MG63 (cell line): ENCODE measurements at regions not wholly inside any gene's neighbourhood (a gene's known extent, or its start where the extent isn't known, plus 50 kb on each side); places are given as distances from the start of the nearest gene placed in this dataset.
"Not testable (repeated sequence)": the region's sequence is repeated elsewhere in the genome, so short reads cannot be mapped to it uniquely, and the experiment has no call there.

ENCODE experiments used
- DNase-seq: peaks from one replicate; pipeline ENCODE4 v3.0.0-alpha.2; 2020
- H3K27me3 ChIP-seq: fragments of 250-450 bp; sonication (Bioruptor Pico); 2 replicates; pipeline ENCODE4 v1.5.1; 2020; ENCODE audit warnings: mild to moderate bottlenecking, moderate library complexity
- H3K36me3 ChIP-seq: fragments of 250-450 bp; sonication (Bioruptor Pico); 2 replicates; pipeline ENCODE4 v1.5.1; 2020; ENCODE audit warnings: mild to moderate bottlenecking, moderate library complexity
- H3K4me3 ChIP-seq: fragments of 250-450 bp; sonication (Bioruptor Pico); 2 replicates; pipeline ENCODE4 v1.5.1; 2020; ENCODE audit warnings: mild to moderate bottlenecking, moderate library complexity
- H3K9me3 ChIP-seq: fragments of 250-450 bp; sonication (Bioruptor Pico); 2 replicates; pipeline ENCODE4 v1.5.1; 2020; ENCODE audit warnings: mild to moderate bottlenecking, moderate library complexity

DNA sequence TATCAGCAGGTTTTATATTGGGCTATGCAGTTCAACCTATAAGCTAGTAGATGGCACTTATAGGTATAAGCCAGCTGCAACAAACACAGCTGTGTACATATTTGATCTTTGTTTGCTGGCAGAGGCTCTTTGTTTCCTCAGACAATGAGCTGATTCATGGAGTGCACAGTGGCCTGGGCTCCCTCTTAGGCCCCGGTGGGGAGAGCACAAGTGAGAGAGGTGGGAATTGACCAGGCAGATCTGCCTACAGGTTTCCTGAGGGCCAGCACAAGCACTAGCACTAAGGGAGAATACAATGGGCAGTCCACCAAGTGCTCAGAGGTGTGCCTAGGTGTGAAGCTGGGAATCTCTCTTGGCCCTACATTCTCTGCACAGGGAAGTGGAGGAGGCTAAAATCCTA lies 1390.7 kb downstream of the SLITRK5 start:
- Histone ChIP-seq H3K27me3 (no peaks in the 10 kb centered on the region), H3K9me3 (no peaks in the 10 kb centered on the region), H3K36me3 (no peaks in the 10 kb centered on the region), H3K4me3 (no peak overlapping the region)
- no peak for DNase-seq

DNA sequence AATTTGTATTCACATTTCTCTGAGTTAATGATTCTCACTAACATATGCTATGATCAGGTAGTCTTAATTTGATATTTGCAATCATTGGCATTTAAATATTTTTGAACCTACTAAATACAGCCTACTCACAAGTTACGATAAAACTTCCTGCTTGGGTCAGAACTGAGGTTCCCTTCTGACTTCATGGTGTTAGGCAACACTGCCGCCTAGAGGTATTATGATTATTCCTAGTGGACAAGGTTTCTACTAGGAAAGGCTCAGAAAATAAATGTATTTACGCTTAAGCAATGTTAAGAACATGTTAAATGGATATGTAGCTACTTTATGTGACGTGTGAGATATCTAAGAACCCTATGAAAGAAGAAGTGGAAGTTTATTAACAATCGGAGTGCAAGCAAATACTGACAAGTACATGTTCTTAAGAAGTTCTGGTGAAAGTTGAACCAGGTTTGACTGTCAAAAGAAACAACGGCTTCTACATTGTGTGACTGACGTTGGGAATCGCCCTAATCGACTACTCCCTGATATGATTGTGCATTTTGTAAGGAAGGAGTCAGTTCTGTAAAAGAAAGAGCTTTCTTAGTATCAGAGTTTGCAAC lies 1395.8 kb downstream of the SLITRK5 start:
- Histone ChIP-seq H3K36me3 (no peaks in the 10 kb centered on the region), H3K4me3 (no peak overlapping the region), H3K27me3 (no peaks in the 10 kb centered on the region), H3K9me3 (no peaks in the 10 kb centered on the region)
- no peak for DNase-seq

DNA sequence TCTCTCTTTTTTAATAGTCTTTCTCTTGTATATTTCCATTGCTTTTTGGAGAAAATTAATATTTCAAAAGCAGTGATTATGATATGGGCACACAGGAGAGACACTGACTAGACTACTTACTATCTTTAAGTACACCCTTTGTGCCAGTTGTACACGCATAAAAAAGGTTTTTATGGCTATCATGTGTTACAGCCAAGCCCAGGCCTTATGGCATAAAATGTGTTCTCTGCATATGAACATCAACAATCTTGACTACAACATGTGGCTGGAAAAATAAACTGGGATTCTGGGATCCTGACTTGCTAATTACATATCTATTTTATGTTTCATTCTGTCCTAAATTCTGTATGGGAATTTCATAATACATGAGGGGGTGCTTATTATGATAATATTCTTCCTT lies 1401.8 kb downstream of the SLITRK5 start:
- H3K9me3 ChIP-seq, result no peaks in the 10 kb centered on the region
- no peaks in the 10 kb centered on the region for H3K36me3 ChIP-seq
- no peak overlapping the region for H3K4me3 ChIP-seq
- no peak for DNase-seq
- no peaks in the 10 kb centered on the region for H3K27me3 ChIP-seq

DNA sequence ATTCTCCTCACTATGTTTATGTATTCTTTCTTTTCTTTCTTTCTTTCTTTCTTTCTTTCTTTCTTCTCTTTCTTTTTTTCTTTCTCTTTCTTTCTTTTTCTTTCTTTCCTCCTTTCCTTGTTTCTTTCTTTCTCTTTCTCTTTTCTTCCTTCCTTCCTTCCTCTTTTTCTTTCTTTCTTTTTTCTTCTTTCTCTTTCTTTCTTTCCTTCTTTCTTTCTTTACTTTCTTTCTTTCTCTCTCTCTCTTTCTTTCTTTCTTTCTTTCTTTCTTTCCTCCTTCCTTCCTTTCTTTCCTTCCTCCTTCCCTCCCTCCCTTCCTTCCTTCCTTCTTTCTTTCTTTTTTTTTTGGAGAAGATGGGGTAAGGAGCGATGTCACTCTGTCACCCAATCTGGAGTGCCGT lies 1405.5 kb downstream of the SLITRK5 start:
- DNase-seq, result no peak
- Histone ChIP-seq H3K27me3 (no peaks in the 10 kb centered on the region), H3K9me3 (no peaks in the 10 kb centered on the region), H3K4me3 (no peak overlapping the region), H3K36me3 (no peaks in the 10 kb centered on the region)

DNA sequence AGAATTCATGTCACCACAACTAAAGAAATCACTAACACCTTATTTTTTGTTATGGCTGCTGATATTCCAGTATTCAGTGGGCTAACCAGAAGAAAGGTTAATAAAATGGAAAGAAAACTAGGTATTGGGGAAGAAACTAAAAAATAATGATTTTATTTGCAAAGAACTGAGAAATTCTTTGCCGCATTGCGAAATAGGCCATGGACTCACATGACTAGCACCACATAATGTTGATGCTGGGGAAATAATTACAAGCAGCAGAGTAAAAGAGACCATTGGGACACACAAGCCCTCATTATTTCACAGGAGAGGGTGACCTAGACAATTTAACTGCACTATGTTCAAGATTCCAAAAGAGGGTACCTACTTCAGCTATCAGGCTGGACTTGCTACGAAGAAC lies 1411.5 kb downstream of the SLITRK5 start:
- H3K4me3 ChIP-seq, result no peak overlapping the region
- no peaks in the 10 kb centered on the region for H3K27me3 ChIP-seq
- H3K9me3 ChIP-seq, result 0 out of 2 replicates have a peak, but pooled peaks cover 3% of the 10 kb centered on the region
- no peaks in the 10 kb centered on the region for H3K36me3 ChIP-seq
- DNase-seq, result no peak

DNA sequence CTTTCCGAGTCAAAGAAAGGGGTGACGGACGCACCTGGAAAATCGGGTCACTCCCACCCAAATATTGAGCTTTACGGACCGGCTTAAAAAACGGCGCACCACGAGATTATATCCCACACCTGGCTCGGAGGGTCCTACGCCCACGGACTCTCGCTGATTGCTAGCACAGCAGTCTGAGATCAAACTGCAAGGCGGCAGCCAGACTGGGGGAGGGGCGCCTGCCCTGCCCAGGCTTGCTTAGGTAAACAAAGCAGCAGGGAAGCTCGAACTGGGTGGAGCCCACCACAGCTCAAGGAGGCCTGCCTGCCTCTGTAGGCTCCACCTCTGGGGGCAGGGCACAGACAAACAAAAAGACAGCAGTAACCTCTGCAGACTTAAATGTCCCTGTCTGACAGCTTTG lies 1416.9 kb downstream of the SLITRK5 start:
- DNase-seq, H3K9me3 ChIP-seq, H3K27me3 ChIP-seq: not testable (repeated sequence)

DNA sequence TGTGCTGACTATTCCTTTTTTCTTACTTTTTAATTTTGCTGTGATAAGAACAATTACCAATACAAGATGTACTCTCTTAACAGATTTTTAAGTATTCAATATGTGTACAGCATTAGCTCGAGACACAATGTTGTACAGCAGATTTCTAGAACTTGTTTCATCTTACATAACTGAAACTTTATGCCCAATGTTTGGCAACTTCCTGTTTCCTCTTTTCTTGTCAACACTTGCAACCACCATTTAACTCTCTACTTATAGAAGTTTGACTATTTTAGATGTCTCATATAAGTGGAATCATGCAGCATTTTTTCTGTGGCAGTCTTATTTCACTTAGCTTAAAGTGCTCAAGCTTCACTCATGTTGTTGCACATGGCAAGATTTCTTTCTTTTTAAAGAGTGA lies 1426.8 kb downstream of the SLITRK5 start:
- no peaks in the 10 kb centered on the region for H3K9me3 ChIP-seq
- no peaks in the 10 kb centered on the region for H3K27me3 ChIP-seq
- DNase-seq, result no peak
- H3K36me3 ChIP-seq, result no peaks in the 10 kb centered on the region
- no peak overlapping the region for H3K4me3 ChIP-seq

More for the DNA sequence above, 1416.9 kb downstream of the SLITRK5 start:
- H3K4me3 ChIP-seq, H3K36me3 ChIP-seq: not testable (repeated sequence)

DNA sequence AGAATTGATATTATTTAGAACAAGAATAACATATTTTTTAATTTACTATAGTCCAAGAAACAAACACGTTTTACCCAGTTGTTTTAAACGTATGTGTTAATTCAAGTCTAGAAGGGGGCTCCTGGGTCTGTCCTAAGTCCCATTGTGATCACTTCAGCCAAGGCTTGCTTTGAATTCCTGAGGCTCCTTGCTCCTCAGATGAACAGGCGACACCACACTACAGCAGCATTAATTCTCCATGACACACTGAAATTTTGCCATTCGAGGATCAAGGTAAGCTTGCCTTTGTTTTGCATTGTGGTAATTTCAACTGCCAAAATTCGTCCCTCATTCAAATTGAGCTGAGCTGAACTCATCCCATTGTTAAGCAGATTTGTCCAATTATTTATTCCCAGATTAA lies 1442.6 kb downstream of the SLITRK5 start:
- Histone ChIP-seq H3K36me3 (no peaks in the 10 kb centered on the region), H3K4me3 (no peak overlapping the region), H3K9me3 (no peaks in the 10 kb centered on the region), H3K27me3 (no peaks in the 10 kb centered on the region)
- DNase-seq, result no peak

DNA sequence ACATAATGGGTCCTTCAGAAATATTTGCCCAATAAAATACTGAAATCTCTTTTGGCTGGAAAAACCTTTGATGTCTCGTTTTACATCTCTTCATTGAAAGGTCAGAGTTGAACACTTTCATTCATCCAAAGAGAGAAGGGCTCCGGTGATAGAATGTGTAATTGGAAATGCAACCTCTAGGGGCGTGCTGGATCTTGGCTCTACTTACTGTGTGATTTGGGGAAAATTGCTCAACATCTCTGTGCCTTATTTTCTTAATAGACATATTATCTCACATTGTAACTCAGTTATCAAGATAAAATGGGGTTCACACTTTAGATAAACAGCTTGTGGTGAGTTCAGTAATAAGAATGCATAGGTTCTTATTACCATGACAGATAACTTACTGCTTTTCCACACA lies 1444.1 kb downstream of the SLITRK5 start:
- no peak for DNase-seq
- Histone ChIP-seq H3K4me3 (no peak overlapping the region), H3K9me3 (no peaks in the 10 kb centered on the region), H3K36me3 (no peaks in the 10 kb centered on the region), H3K27me3 (no peaks in the 10 kb centered on the region)

DNA sequence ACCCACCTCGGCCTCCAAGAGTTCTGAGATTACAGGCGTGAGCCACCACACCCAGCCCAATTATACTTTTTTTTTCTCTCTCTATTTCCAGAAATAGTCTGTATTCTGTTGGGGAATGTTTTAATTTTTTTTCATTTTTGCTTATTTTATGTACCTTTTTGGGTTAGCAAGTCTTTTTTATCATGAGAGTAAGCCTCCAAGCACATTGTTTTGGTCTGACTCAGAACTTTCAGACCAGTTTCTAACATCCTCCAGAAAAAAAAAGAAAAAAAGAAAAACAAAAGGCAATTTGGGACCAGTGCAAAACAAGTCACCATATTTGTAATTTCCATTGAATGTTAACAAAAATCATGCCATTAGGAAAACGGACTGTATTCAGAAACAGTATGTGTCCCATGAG lies 1465.5 kb downstream of the SLITRK5 start:
- Histone ChIP-seq H3K27me3 (no peaks in the 10 kb centered on the region), H3K9me3 (no peaks in the 10 kb centered on the region), H3K36me3 (no peaks in the 10 kb centered on the region), H3K4me3 (no peak overlapping the region)
- no peak for DNase-seq

DNA sequence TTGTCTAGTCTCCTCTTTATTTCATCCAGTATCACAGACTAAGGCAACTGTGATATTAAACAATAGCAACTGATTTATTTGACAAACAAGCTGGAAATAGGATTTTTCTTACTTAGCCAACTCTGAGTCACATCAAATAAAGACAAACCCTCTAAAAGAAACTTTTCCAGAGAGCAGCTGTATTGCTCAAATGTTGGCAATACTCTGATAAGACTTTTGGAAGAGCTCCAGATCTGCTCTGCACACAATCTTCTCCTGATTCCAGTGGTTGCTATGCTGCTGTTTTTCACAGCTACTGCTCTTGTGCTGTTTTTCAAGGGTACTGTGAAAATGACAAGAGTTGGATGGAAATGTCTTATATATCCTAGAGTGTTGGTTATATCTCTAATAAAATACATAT lies 1479.2 kb downstream of the SLITRK5 start:
- Histone ChIP-seq H3K36me3 (no peaks in the 10 kb centered on the region), H3K27me3 (no peaks in the 10 kb centered on the region), H3K9me3 (peaks cover 7% of the 10 kb centered on the region), H3K4me3 (no peak overlapping the region)
- no peak for DNase-seq

DNA sequence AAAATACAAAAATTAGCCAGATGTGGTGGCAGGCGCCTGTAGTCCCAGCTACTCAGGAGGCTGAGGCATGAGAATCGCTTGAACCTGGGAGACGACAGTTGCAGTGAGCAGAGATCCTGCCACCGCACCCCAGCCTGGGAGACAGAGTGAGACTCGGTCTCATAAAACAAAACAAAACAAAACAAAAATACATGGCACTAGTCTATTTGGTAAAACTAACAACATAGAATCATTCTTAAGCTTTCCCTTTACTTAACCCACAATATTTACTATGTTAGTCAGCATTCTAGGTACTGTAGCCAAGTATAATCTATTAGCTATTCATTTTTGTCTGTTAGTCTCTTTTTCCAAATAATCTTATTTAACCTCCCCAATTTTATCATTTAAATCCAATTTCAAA lies 1482.8 kb downstream of the SLITRK5 start:
- H3K27me3 ChIP-seq, result no peaks in the 10 kb centered on the region
- no peaks in the 10 kb centered on the region for H3K36me3 ChIP-seq
- H3K4me3 ChIP-seq, result no peak overlapping the region
- peaks cover 7% of the 10 kb centered on the region for H3K9me3 ChIP-seq
- DNase-seq, result peak; percentile 1

DNA sequence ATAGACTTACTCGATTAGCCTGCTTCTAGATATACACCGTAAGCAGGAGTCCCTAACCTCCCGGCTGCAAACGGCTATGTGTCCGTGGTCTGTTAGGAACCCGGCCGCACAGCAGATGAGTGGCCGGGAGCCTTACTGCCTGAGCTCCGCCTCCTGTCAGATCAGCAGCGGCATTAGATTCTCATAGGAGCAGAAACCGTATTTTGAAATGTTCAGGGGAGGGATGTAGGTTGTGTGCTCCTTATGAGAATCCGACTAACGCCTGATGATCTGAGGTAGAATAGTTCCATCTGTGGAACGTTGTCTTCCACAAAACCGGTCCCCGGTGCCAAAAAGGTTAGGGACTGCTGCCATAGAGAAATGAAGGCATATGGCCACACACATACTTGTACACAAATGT lies 1491.9 kb downstream of the SLITRK5 start:
- H3K9me3 ChIP-seq, result no peaks in the 10 kb centered on the region; the same call in 1 of the 2 replicates
- no peaks in the 10 kb centered on the region for H3K36me3 ChIP-seq
- DNase-seq, result no peak
- H3K4me3 ChIP-seq, result no peak overlapping the region
- no peaks in the 10 kb centered on the region for H3K27me3 ChIP-seq

DNA sequence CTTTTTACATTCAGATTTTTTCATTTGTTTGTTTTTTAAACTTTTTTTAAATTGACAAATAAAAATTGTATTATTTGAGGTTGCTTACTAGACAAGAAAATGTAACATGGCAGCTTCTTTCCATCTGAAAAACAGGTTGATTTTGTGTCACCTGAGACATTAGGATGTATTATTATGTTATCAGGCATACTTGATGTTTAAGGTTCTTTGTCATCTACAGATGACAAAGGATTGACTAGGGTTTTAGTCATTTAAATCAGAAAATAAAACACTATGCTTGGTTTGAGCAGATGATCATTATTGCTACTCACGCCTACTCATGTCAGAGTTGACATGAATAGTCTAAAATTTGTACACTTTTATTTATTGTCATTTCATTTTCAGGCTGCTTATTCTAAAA lies 1494.5 kb downstream of the SLITRK5 start:
- DNase-seq, result no peak
- H3K9me3 ChIP-seq, result no peaks in the 10 kb centered on the region; the same call in 1 of the 2 replicates
- no peaks in the 10 kb centered on the region for H3K27me3 ChIP-seq
- no peak overlapping the region for H3K4me3 ChIP-seq
- H3K36me3 ChIP-seq, result no peaks in the 10 kb centered on the region

DNA sequence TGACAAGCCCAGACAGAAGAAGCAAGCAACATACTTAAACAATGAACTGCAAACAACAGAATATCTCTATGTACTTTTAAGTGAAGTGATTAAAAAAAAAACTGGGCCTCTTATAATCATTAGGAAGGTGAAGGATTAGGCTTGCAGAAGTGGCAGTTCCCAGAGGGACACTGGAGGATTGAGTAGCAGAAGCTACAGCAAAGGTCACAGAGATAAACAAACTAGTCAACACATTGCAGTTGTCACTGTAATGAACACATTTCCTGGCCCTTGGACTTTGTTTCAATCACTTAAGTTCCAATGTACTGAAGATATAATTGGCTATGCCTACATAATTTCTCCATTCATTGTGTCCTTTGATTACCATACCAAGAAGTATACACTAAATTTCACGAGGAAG lies 1498.8 kb downstream of the SLITRK5 start:
- H3K9me3 ChIP-seq, result no peaks in the 10 kb centered on the region

DNA sequence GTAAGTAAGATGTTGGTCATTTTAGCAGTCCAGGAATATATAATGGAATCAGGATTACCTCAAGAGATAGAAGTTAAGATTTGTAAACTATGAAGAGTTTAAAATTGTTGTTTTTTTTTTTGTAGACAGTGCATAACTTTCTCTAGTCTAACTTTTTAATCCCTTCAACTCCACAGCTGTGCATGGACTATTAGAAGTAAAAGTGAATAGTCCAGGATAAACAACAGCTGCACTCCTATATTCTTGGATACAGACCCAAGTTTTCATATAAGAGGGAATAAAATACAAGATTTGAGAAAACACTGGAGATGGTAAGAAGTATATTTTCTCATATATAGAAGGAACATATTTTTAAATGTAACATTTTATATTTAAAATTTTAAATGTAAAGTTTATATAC lies 1509.9 kb downstream of the SLITRK5 start:
- no peak for DNase-seq
- no peaks in the 10 kb centered on the region for H3K27me3 ChIP-seq
- no peaks in the 10 kb centered on the region for H3K36me3 ChIP-seq

More for the DNA sequence above, 1498.8 kb downstream of the SLITRK5 start:
- Histone ChIP-seq H3K27me3 (no peaks in the 10 kb centered on the region), H3K36me3 (no peaks in the 10 kb centered on the region), H3K4me3 (no peak overlapping the region)
- no peak for DNase-seq

DNA sequence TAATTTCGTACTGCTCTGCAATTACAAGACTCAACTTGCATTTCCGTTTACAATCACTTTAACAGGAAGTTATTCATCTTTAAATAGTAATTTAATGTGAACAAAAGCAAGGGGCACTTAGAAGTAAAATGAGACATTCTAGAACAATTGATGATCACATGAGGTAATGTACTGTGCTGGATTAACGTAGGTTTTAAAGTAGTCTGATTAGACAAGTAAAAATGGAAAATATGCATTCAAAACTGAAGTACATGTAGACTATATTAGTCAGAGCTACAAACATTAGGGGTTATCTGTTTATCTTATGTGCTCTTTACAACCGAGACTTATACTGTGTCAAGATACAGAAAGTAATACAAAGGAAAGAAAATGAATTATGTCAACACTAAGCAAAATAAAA lies 1528.0 kb downstream of the SLITRK5 start:
- no peak overlapping the region for H3K4me3 ChIP-seq
- H3K9me3 ChIP-seq, result no peaks in the 10 kb centered on the region
- no peak for DNase-seq
- H3K27me3 ChIP-seq, result no peaks in the 10 kb centered on the region
- no peaks in the 10 kb centered on the region for H3K36me3 ChIP-seq

More for the DNA sequence above, 1509.9 kb downstream of the SLITRK5 start:
- no peak overlapping the region for H3K4me3 ChIP-seq
- H3K9me3 ChIP-seq, result no peaks in the 10 kb centered on the region

DNA sequence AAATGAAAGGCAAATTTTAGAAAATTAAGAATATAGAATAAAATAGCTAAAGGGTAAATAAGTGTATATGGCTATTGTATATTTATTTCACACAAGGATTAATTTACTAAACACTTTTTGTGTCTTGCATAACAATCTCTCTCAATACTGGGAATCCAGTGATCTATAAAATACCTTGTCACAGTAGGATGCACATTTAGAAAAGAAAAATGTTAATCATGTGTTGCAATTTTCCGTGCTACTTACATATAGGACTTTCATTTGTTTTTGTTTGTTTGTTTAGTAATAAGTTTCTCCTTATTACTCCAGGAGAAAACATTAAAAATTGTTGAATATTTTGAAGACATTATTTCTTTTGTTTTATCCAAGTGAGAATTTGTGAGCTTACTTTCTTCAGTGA lies 1533.3 kb downstream of the SLITRK5 start:
- Histone ChIP-seq H3K4me3 (no peak overlapping the region), H3K36me3 (no peaks in the 10 kb centered on the region), H3K27me3 (no peaks in the 10 kb centered on the region), H3K9me3 (no peaks in the 10 kb centered on the region)
- DNase-seq, result no peak
